Ovary (tissue), 7 donors: ENCODE measurements at regions not wholly inside any gene's neighbourhood (a gene's known extent, or its start where the extent isn't known, plus 50 kb on each side); places are given as distances from the start of the nearest gene placed in this dataset.

ENCODE experiments used
- DNase-seq, 5 donors: peaks; one replicate each; pipeline ENCODE4 v3.0.0-alpha.2; 2019 to 2020
- H3K27ac ChIP-seq, 2 donors: fragments of 200-600 bp; one replicate each; pipeline versions ENCODE4 v1.5.1 to v1.8.0; 2019 to 2022
- H3K27me3 ChIP-seq: fragments of 200-600 bp; one replicate; pipeline ENCODE4 v1.8.0; 2022
- H3K36me3 ChIP-seq: fragments of 200-600 bp; sonication (generic); one replicate; pipeline ENCODE4 v1.5.1; 2019
- H3K4me1 ChIP-seq: one replicate; pipeline ENCODE4 v1.8.1; 2013; ENCODE audit warnings: mild to moderate bottlenecking, moderate library complexity; ENCODE audit not compliant: insufficient read depth
- H3K4me3 ChIP-seq: fragments of 200-600 bp; sonication (generic); one replicate; pipeline ENCODE4 v1.5.1; 2017
- H3K9me3 ChIP-seq, 2 donors: fragments of 200-600 bp in 1 of 2; sonication (generic) in 1 of 2; one replicate each; pipeline versions ENCODE4 v1.5.1 to v1.8.1; 2013 to 2019; ENCODE audit warnings: mild to moderate bottlenecking in 1 of 2, moderate library complexity in 1 of 2
- CTCF ChIP-seq, 3 donors: fragments of 450-650 bp in 2 of 3; fragments of 200-600 bp in 1 of 3; IDR thresholded peaks; one replicate each; pipeline versions ENCODE4 v1.5.1 to v1.8.0; 2016 to 2022; ENCODE audit warnings: antibody characterized with exemption in 3 of 3, mild to moderate bottlenecking in 1 of 3
- EP300 ChIP-seq: sonication (generic); formaldehyde crosslinking; IDR thresholded peaks from one replicate; pipeline ENCODE4 v1.6.1; 2017; ENCODE audit warnings: antibody characterized with exemption
- POLR2A ChIP-seq: fragments of 450-650 bp; IDR thresholded peaks from one replicate; pipeline ENCODE4 v1.6.1; 2017; ENCODE audit warnings: antibody characterized with exemption, mild to moderate bottlenecking, moderate library complexity
- WGBS, 3 donors: extraction: QIAGEN DNeasy Blood & Tissue Kit in 1 of 3; methylation state at CpG; one replicate each; pipeline versions ENCODE4 v1.1.5 to v1.1.7; 2013 to 2017; 5-methylcytosine and 5-hydroxymethylcytosine counted together
- intact Hi-C, 4 donors: fragments of 100-400 bp; cut with DNase I; formaldehyde crosslinking; loops; one replicate each; pipeline versions ENCODE4 v1.11.0 to v1.15.1; 2022 to 2023
- donor health status: DM: no; HTN: no; CAD: no; lungs with moderate emphysema.
- donor health status: DM: no; HTN: no; CAD: no.
- donor health status: Bipolar disorder and iron deficiency.
- donor health status: DM: no; HTN: no; CAD: no.
- donor health status: DM: yes; HTN: yes; CAD: no.

DNA sequence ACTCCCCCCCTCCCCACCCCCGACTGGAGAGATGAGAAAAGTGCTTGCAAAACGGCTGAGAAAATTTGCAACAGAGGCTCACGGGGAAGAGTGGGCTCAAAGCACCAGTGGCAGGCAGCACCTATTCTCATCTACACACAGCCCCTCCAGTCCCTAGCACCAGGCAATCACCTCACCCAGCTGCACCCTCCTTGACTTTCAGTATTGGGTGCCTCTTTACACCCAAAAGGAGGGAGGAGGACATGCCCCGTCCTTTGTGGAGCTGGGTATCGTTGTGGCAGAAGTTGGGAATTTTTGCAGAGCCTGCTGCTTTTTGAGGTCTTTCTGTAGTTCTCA is 182.8 kb upstream of the TOPAZ1 start:
- 44 to 46% (median 45%) methylated on average over 5 of the region's 5 CpGs for WGBS, 3 donors
- Histone ChIP-seq H3K27me3 (no peaks in the 10 kb centered on the region), H3K27ac (no peak overlapping the region), H3K4me1 (no peaks in the 10 kb centered on the region), H3K4me3 (no peak overlapping the region), H3K36me3 (no peaks in the 10 kb centered on the region), H3K9me3 (no peaks in the 10 kb centered on the region)
- intact Hi-C loops: no loop called here
- no peak for TF ChIP-seq POLR2A
- no peak for TF ChIP-seq CTCF (IDR thresholded peaks at IDR 0.05)
- TF ChIP-seq EP300: no peak
- no peak for DNase-seq

GRCh38 chr3:44060164-44060563 is 181.5 kb upstream of the TOPAZ1 start:
- no peak for DNase-seq
- intact Hi-C loops: no loop called here
- H3K36me3 ChIP-seq: no peaks in the 10 kb centered on the region
- TF ChIP-seq CTCF (IDR thresholded peaks at IDR 0.05) (no peak), POLR2A (no peak), EP300 (no peak)
- H3K4me1 ChIP-seq: no peaks in the 10 kb centered on the region
- WGBS, 3 donors: 20 to 37% (median 25%) methylated on average over 5 of the region's 5 CpGs
- H3K27me3 ChIP-seq: no peaks in the 10 kb centered on the region
- H3K4me3 ChIP-seq: no peak overlapping the region
- no peak overlapping the region for H3K27ac ChIP-seq
- H3K9me3 ChIP-seq: no peaks in the 10 kb centered on the region

- Histone ChIP-seq H3K9me3 (no peaks in the 10 kb centered on the region), H3K27ac (no peak overlapping the region), H3K4me3 (no peak overlapping the region), H3K4me1 (no peaks in the 10 kb centered on the region), H3K27me3 (no peaks in the 10 kb centered on the region), H3K36me3 (no peaks in the 10 kb centered on the region)
- intact Hi-C loops: no loop called here
- TF ChIP-seq CTCF (IDR thresholded peaks at IDR 0.05) (no peak), EP300 (no peak), POLR2A (no peak)
- WGBS, 3 donors: 56 to 75% (median 65%) methylated on average over 3 of the region's 3 CpGs
- no peak for DNase-seq
Measured at GRCh38 chr3:44061268-44061667, 180.4 kb upstream of the TOPAZ1 start.

- TF ChIP-seq CTCF (IDR thresholded peaks at IDR 0.05) (no peak), EP300 (no peak), POLR2A (no peak)
- H3K27ac ChIP-seq: no peak overlapping the region
- intact Hi-C loops: no loop called here
- H3K4me3 ChIP-seq: no peak overlapping the region
- no peaks in the 10 kb centered on the region for H3K4me1 ChIP-seq
- WGBS, 3 donors: 46 to 50% (median 48%) methylated on average over 9 of the region's 9 CpGs
- H3K27me3 ChIP-seq: no peaks in the 10 kb centered on the region
- H3K9me3 ChIP-seq: no peaks in the 10 kb centered on the region
- DNase-seq: no peak
- H3K36me3 ChIP-seq: no peaks in the 10 kb centered on the region
Measured at GRCh38 chr3:44061961-44062360, 179.7 kb upstream of the TOPAZ1 start.
